ENCODE measurements at regions not wholly inside any gene's neighbourhood (a gene's known extent, or its start where the extent isn't known, plus 50 kb on each side); places are given as distances from the start of the nearest gene placed in this dataset.

GRCh38 chr21:27143476-27143875, 176.6 kb upstream of the ADAMTS5 start:
- H3K4me1 ChIP-seq (ENCODE audit: control insufficient read depth, insufficient read depth, low read length, unreplicated experiment): no peaks in the 10 kb centered on the region
- H3K27ac ChIP-seq (ENCODE audit: low read depth, low read length): no peak overlapping the region
- H3K36me3 ChIP-seq (ENCODE audit: insufficient read depth, low read length): no peaks in the 10 kb centered on the region
- no peak overlapping the region for H3K4me3 ChIP-seq (ENCODE audit: low read depth, low read length)
- no peaks in the 10 kb centered on the region for H3K79me2 ChIP-seq (ENCODE audit: control insufficient read depth, insufficient read depth, low read length, unreplicated experiment)
- no peak overlapping the region for H2AFZ ChIP-seq (ENCODE audit: low read length, unreplicated experiment)
- no peaks in the 10 kb centered on the region for H3K27me3 ChIP-seq (ENCODE audit: insufficient read depth, low read length)

- Histone ChIP-seq H3K4me1 (ENCODE audit: control insufficient read depth, insufficient read depth, low read length, unreplicated experiment) (no peaks in the 10 kb centered on the region), H2AFZ (ENCODE audit: low read length, unreplicated experiment) (peak overlapping the region; percentile 12), H3K27ac (ENCODE audit: low read depth, low read length) (no peak overlapping the region), H3K79me2 (ENCODE audit: control insufficient read depth, insufficient read depth, low read length, unreplicated experiment) (no peaks in the 10 kb centered on the region), H3K4me3 (ENCODE audit: low read depth, low read length) (no peak overlapping the region), H3K27me3 (ENCODE audit: insufficient read depth, low read length) (no peaks in the 10 kb centered on the region), H3K36me3 (ENCODE audit: insufficient read depth, low read length) (no peaks in the 10 kb centered on the region)
Measured at GRCh38 chr21:27139526-27139925, 172.6 kb upstream of the ADAMTS5 start.

GRCh38 chr21:27134516-27134915, 167.6 kb upstream of the ADAMTS5 start:
- H3K27me3 ChIP-seq (ENCODE audit: insufficient read depth, low read length): no peaks in the 10 kb centered on the region
- no peaks in the 10 kb centered on the region for H3K36me3 ChIP-seq (ENCODE audit: insufficient read depth, low read length)
- H3K27ac ChIP-seq (ENCODE audit: low read depth, low read length): no peak overlapping the region
- no peak overlapping the region for H3K4me3 ChIP-seq (ENCODE audit: low read depth, low read length)
- no peak overlapping the region for H2AFZ ChIP-seq (ENCODE audit: low read length, unreplicated experiment)
- H3K79me2 ChIP-seq (ENCODE audit: control insufficient read depth, insufficient read depth, low read length, unreplicated experiment): no peaks in the 10 kb centered on the region
- H3K4me1 ChIP-seq (ENCODE audit: control insufficient read depth, insufficient read depth, low read length, unreplicated experiment): peaks cover 8% of the 10 kb centered on the region

GRCh38 chr21:27132266-27132665, 165.4 kb upstream of the ADAMTS5 start:
- no peaks in the 10 kb centered on the region for H3K27me3 ChIP-seq (ENCODE audit: insufficient read depth, low read length)
- H2AFZ ChIP-seq (ENCODE audit: low read length, unreplicated experiment): peak overlapping the region; percentile 87
- no peak overlapping the region for H3K4me3 ChIP-seq (ENCODE audit: low read depth, low read length)

GRCh38 chr21:27130154-27130553, 163.3 kb upstream of the ADAMTS5 start:
- no peak overlapping the region for H3K27ac ChIP-seq (ENCODE audit: low read depth, low read length)
- no peak overlapping the region for H2AFZ ChIP-seq (ENCODE audit: low read length, unreplicated experiment)
- H3K79me2 ChIP-seq (ENCODE audit: control insufficient read depth, insufficient read depth, low read length, unreplicated experiment): no peaks in the 10 kb centered on the region
- peaks cover 8% of the 10 kb centered on the region for H3K4me1 ChIP-seq (ENCODE audit: control insufficient read depth, insufficient read depth, low read length, unreplicated experiment)
- H3K27me3 ChIP-seq (ENCODE audit: insufficient read depth, low read length): no peaks in the 10 kb centered on the region
- H3K4me3 ChIP-seq (ENCODE audit: low read depth, low read length): no peak overlapping the region
- no peaks in the 10 kb centered on the region for H3K36me3 ChIP-seq (ENCODE audit: insufficient read depth, low read length)

More at GRCh38 chr21:27132266-27132665, 165.4 kb upstream of the ADAMTS5 start:
- no peak overlapping the region for H3K27ac ChIP-seq (ENCODE audit: low read depth, low read length)
- H3K36me3 ChIP-seq (ENCODE audit: insufficient read depth, low read length): no peaks in the 10 kb centered on the region
- no peaks in the 10 kb centered on the region for H3K79me2 ChIP-seq (ENCODE audit: control insufficient read depth, insufficient read depth, low read length, unreplicated experiment)
- peaks cover 8% of the 10 kb centered on the region for H3K4me1 ChIP-seq (ENCODE audit: control insufficient read depth, insufficient read depth, low read length, unreplicated experiment)

- Histone ChIP-seq H3K4me3 (ENCODE audit: low read depth, low read length) (no peak overlapping the region), H3K27me3 (ENCODE audit: insufficient read depth, low read length) (no peaks in the 10 kb centered on the region), H3K36me3 (ENCODE audit: insufficient read depth, low read length) (no peaks in the 10 kb centered on the region), H3K27ac (ENCODE audit: low read depth, low read length) (no peak overlapping the region), H3K4me1 (ENCODE audit: control insufficient read depth, insufficient read depth, low read length, unreplicated experiment) (peaks cover 8% of the 10 kb centered on the region), H2AFZ (ENCODE audit: low read length, unreplicated experiment) (no peak overlapping the region), H3K79me2 (ENCODE audit: control insufficient read depth, insufficient read depth, low read length, unreplicated experiment) (no peaks in the 10 kb centered on the region)
Measured at GRCh38 chr21:27129694-27130093, 162.8 kb upstream of the ADAMTS5 start.

- Histone ChIP-seq H2AFZ (ENCODE audit: low read length, unreplicated experiment) (no peak overlapping the region), H3K4me3 (ENCODE audit: low read depth, low read length) (no peak overlapping the region), H3K4me1 (ENCODE audit: control insufficient read depth, insufficient read depth, low read length, unreplicated experiment) (peaks cover 8% of the 10 kb centered on the region), H3K27ac (ENCODE audit: low read depth, low read length) (no peak overlapping the region), H3K79me2 (ENCODE audit: control insufficient read depth, insufficient read depth, low read length, unreplicated experiment) (no peaks in the 10 kb centered on the region), H3K27me3 (ENCODE audit: insufficient read depth, low read length) (no peaks in the 10 kb centered on the region), H3K36me3 (ENCODE audit: insufficient read depth, low read length) (no peaks in the 10 kb centered on the region)
Measured at GRCh38 chr21:27129215-27129614, 162.3 kb upstream of the ADAMTS5 start.

- no peak overlapping the region for H2AFZ ChIP-seq (ENCODE audit: low read length, unreplicated experiment)
- H3K36me3 ChIP-seq (ENCODE audit: insufficient read depth, low read length): no peaks in the 10 kb centered on the region
- H3K4me3 ChIP-seq (ENCODE audit: low read depth, low read length): no peak overlapping the region
- H3K27me3 ChIP-seq (ENCODE audit: insufficient read depth, low read length): no peaks in the 10 kb centered on the region
- no peaks in the 10 kb centered on the region for H3K79me2 ChIP-seq (ENCODE audit: control insufficient read depth, insufficient read depth, low read length, unreplicated experiment)
- no peak overlapping the region for H3K27ac ChIP-seq (ENCODE audit: low read depth, low read length)
- no peaks in the 10 kb centered on the region for H3K4me1 ChIP-seq (ENCODE audit: control insufficient read depth, insufficient read depth, low read length, unreplicated experiment)
Measured at GRCh38 chr21:27126140-27126539, 159.3 kb upstream of the ADAMTS5 start.

- no peak overlapping the region for H2AFZ ChIP-seq (ENCODE audit: low read length, unreplicated experiment)
- H3K27ac ChIP-seq (ENCODE audit: low read depth, low read length): no peak overlapping the region
- H3K4me1 ChIP-seq (ENCODE audit: control insufficient read depth, insufficient read depth, low read length, unreplicated experiment): no peaks in the 10 kb centered on the region
- no peaks in the 10 kb centered on the region for H3K79me2 ChIP-seq (ENCODE audit: control insufficient read depth, insufficient read depth, low read length, unreplicated experiment)
- H3K36me3 ChIP-seq (ENCODE audit: insufficient read depth, low read length): no peaks in the 10 kb centered on the region
- no peak overlapping the region for H3K4me3 ChIP-seq (ENCODE audit: low read depth, low read length)
- no peaks in the 10 kb centered on the region for H3K27me3 ChIP-seq (ENCODE audit: insufficient read depth, low read length)
Measured at GRCh38 chr21:27122686-27123085, 155.8 kb upstream of the ADAMTS5 start.

- Histone ChIP-seq H2AFZ (ENCODE audit: low read length, unreplicated experiment) (no peak overlapping the region), H3K79me2 (ENCODE audit: control insufficient read depth, insufficient read depth, low read length, unreplicated experiment) (no peaks in the 10 kb centered on the region), H3K4me3 (ENCODE audit: low read depth, low read length) (no peak overlapping the region), H3K27me3 (ENCODE audit: insufficient read depth, low read length) (no peaks in the 10 kb centered on the region), H3K36me3 (ENCODE audit: insufficient read depth, low read length) (no peaks in the 10 kb centered on the region), H3K27ac (ENCODE audit: low read depth, low read length) (no peak overlapping the region), H3K4me1 (ENCODE audit: control insufficient read depth, insufficient read depth, low read length, unreplicated experiment) (no peaks in the 10 kb centered on the region)
Measured at GRCh38 chr21:27114111-27114510, 147.2 kb upstream of the ADAMTS5 start.

- Histone ChIP-seq H3K4me1 (ENCODE audit: control insufficient read depth, insufficient read depth, low read length, unreplicated experiment) (no peaks in the 10 kb centered on the region), H3K79me2 (ENCODE audit: control insufficient read depth, insufficient read depth, low read length, unreplicated experiment) (no peaks in the 10 kb centered on the region), H3K27ac (ENCODE audit: low read depth, low read length) (no peak overlapping the region), H3K4me3 (ENCODE audit: low read depth, low read length) (no peak overlapping the region), H2AFZ (ENCODE audit: low read length, unreplicated experiment) (no peak overlapping the region), H3K36me3 (ENCODE audit: insufficient read depth, low read length) (no peaks in the 10 kb centered on the region), H3K27me3 (ENCODE audit: insufficient read depth, low read length) (no peaks in the 10 kb centered on the region)
Measured at GRCh38 chr21:27112186-27112585, 145.3 kb upstream of the ADAMTS5 start.
